HG03060 (cell line): ENCODE measurements at regions not wholly inside any gene's neighbourhood (a gene's known extent, or its start where the extent isn't known, plus 50 kb on each side); places are given as distances from the start of the nearest gene placed in this dataset.

Source experiments
- ATAC-seq: cut with Tn5 transposase; IDR thresholded peaks from one replicate; pipeline ENCODE4 v1.9.1; 2021; ENCODE audit warnings: low read depth, moderate number of reproducible peaks; ENCODE audit not compliant: unreplicated experiment

DNA sequence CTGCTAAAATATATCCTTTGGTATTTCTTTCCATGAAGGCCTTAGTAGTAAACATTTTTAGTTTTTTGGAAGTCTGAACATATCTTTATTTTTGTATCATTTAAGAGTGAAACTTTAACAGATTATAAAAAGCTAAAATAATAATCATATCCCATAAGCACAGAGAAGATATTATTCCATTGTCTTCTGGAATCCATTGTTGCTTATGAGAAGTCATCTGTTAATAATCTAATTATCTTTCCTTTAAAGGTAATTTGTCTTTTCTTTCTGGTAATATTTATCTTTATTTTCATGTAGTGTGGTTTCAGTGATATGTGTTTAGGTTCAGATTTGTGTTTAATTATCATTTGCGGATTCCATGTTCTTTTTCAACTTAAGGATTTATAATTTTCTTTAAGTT, 261.7 kb downstream of the MSRB3 start:
- ATAC-seq: no peak

DNA sequence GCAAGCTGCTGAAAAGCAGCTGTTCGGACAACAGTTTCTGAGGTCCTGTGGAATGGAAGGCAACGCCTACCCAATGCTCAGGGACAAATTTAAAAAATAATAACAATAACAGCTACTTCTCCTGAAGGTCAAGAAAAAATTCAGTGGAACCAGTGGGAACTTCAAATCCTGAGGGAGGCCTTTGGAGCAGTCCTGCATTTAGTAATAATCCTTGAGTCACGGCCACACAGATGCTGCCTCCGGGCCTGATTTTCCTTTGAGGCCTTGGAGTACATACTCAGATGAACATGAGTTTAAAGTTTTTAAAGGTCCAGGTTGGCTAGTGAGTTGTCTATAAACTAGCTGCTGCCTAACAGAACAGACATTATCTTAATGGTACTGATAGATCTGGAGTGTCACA, 268.0 kb downstream of the MSRB3 start:
- ATAC-seq: no peak

DNA sequence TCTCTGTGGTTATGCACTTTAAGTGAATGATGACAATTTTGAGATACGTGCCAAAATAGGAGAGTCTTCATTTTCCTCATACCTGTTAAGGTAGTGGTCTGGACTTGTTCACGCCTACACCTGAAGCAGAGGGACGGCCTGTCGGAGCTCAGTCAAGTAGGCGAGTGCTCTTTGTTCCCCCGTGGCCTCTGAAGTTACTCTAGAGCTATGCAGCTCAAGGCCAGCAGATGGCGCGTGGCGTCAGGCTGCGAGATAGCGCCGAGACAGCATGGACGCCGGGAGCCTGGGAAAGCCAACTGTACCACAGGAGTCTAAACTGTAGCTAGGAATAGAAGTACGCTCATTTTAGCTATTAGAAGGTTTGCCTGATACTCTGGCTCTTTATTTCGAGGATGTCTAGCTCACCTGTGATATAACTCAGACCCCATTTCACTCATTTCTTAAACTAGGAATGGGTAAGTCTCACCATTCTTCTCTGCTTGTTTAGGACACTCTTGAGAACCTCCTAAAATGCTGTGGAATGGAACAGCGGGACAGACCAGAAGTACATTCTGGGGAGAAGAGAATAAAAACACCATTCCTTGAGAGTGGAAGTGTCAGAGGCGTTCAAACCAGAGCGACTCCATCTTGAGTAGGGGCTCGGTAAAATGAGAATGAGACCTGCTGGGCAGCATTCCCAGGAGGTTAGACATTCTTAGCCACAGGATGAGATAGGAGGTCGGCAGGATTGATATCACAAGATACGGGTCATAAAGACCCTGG, 267.4 kb upstream of the HMGA2 start:
- peak; percentile 85 for ATAC-seq

GRCh38 chr12:65557438-65558181, 266.7 kb upstream of the HMGA2 start:
- no peak for ATAC-seq

GRCh38 chr12:65560286-65560685, 264.0 kb upstream of the HMGA2 start:
- ATAC-seq: no peak

GRCh38 chr12:65561798-65562382, 262.4 kb upstream of the HMGA2 start:
- ATAC-seq: no peak

DNA sequence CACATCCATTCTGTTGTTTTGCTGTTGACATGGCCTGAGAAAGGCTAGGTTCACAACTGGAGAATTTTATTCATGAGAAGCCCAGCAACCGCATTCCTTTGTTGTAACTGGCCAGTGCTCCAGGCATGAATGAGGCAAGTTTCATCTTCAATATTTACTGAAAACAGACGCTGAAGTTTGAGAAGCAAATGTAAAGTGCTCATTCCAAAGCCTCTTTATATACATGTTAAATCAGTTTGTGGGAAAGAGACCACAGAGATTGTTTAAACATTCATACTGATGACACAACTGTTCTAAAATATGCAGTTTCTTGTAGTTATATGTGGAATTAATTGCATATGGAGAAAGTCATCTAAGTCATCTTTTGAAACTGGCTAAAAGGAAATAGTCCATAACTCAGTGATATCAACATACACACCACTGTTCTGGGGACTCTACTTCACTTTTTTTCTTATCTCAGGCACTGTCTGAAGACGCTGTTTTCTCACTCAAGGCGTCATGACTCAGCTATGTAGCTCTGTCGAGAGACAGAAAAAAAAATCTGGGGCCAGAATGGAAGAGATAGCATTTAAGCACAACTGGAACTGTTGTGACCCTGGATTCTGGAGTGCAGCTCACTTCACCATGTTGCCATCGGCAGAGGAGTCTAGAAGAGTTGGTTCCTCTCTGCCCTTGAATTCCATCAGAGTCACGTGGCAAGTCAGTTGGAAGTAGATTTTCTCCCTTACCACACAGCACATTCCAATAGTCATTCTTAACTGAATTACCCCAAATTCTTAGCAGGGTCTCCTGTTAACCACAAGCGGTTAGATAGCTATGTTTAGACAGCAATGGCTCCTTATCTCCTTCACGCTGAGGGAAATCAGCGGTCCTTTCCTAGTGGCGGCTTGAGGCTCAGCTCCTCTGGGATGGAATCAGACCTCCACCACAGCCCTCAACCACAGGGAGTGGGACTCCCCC, 258.4 kb upstream of the HMGA2 start:
- ATAC-seq: no peak

- ATAC-seq: no peak
Measured at GRCh38 chr12:65566751-65567150, 257.5 kb upstream of the HMGA2 start.

DNA sequence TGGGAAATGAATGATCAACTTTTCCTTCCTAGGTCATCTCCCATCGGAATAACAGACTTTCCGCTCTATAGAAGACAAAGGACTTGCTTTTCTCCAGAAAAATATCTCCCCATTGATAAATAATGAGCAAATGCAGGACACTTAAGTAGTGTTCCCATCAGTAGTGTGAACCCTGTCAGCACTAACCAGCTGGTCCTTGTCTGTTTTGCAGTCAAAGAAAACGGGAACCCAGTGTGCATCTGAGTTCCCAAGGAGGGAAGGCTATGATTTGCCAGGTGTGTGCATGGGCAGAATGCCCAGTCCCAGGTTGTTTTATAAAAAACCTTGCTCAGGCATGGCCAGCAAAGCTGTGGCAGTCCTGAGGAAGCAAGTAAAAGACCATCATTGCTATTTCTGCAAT, 256.5 kb upstream of the HMGA2 start:
- ATAC-seq: no peak

DNA sequence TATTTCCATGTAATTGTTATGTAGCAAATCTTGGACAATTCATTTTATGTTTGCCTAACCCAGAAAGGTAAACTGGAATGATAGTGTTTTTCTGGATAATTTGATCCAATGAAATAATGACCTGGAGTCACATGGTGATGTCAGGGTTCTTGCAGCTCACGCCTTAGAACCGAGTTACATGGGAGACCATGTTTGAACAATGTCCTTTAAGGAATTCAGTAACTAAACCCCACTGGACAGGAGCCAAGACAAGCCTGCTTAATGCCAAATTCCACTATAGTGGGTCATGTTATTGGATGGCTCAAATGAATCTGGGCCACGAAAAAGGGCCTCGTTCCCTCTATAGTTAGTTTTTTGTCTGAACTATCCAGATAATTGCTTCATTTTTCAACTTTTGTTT, 255.8 kb upstream of the HMGA2 start:
- ATAC-seq: no peak

DNA sequence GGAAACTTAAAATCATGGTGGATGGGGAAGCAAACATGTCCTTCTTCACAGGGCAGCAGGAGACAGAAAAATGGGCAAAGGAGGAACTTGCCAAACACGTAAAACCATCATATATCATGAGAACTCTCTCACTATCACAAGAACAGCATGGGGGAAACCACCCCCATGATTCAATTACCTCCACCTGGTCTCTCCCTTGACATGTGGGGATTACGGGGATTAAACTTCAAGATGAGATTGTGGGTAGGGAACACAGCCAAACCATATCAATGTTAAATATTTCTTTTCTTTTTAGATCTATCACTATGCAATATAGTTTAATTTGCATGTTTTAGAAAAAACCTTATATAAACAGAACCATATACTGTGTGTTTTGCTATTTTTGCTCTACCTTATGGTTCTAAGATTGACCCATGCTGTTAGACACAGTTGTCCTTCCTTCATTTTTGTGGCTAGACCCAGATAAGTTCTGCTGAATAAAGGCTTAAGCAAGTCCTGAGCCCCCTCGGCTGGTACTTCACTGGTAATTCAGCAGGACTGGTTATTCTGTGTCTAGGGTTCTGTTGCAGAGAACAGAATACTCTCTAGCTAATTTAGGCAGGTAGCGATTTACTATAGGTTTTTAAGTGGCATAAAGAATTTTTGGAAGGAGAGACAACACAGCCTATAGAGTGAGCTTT, 253.7 kb upstream of the HMGA2 start:
- no peak for ATAC-seq

- no peak for ATAC-seq
Measured at GRCh38 chr12:65574867-65575266, 249.4 kb upstream of the HMGA2 start.

DNA sequence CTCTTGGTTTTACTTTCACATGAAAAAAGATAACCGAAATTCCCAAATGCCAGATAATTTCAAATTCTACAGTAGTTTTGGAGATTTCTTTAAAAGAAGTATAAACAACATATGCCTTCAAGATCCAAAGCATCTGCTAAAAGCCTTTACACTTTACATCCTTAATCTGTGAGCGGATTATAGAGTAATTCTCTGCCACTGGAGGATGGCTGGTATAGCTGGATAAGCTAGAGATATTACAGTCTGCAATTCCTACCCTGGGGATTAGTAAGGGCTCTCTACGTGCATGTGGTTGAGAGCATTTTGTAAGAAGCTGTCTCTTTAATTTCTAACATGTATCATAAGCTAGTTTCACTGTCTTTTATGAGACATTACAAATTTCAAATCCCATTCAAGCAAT, 240.3 kb upstream of the HMGA2 start:
- no peak for ATAC-seq

- no peak for ATAC-seq
Measured at GRCh38 chr12:65585648-65586602, 238.4 kb upstream of the HMGA2 start.

- ATAC-seq: no peak
Measured at GRCh38 chr12:65586796-65587195, 237.5 kb upstream of the HMGA2 start.

GRCh38 chr12:65590318-65590717, 234.0 kb upstream of the HMGA2 start:
- ATAC-seq: no peak

DNA sequence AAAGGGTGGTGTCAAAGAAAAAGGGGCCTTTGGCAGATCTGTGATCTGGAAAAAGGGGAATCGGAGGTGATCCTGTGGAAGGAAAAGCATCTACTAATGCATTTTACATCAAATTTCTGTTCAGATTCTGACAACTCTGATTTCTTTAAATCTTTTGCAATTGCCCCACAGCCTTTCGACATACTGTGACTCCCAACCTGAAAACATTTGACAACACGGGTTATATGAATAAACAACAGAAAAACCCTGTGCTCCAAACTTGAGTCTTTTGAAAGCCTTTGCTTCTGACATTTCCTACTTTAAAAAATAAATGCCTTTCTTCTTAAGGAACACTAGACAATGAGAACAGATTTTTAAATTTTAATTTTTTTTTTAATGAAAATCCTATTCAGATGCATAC, 231.9 kb upstream of the HMGA2 start:
- ATAC-seq: no peak

- ATAC-seq: no peak
Measured at GRCh38 chr12:65593239-65593701, 231.0 kb upstream of the HMGA2 start.

GRCh38 chr12:65594409-65594808, 229.9 kb upstream of the HMGA2 start:
- ATAC-seq: no peak
